ENCODE measurements at regions not wholly inside any gene's neighbourhood (a gene's known extent, or its start where the extent isn't known, plus 50 kb on each side); places are given as distances from the start of the nearest gene placed in this dataset.

DNA sequence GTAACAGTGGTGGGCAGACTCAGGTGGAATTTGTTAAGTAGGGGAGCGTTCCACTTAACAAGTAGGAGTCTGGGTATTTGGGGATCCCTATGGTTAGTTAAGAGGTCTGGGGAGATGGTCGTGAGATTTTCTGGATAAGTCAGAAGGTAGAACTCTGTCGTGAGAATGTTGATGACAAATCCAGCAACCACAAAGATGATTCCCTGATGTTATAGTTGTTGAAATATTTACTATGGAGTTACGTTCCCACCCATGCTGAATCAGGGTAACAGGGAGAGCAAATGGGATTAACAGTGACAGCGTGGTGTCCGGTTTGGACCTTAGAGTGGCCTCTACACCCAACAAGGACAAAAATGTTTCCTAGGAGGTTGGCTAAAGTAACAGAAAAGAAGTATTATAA lies 110.8 kb downstream of the MFSD1 start:
- TF ChIP-seq POLR2AphosphoS5 (IDR thresholded peaks at IDR 0.05) = no peak
- TF ChIP-seq EP300 (conservative IDR thresholded peaks at IDR 0.05; ENCODE audit: poor library complexity, severe bottlenecking) = no peak
- TF ChIP-seq, protein P1, sequence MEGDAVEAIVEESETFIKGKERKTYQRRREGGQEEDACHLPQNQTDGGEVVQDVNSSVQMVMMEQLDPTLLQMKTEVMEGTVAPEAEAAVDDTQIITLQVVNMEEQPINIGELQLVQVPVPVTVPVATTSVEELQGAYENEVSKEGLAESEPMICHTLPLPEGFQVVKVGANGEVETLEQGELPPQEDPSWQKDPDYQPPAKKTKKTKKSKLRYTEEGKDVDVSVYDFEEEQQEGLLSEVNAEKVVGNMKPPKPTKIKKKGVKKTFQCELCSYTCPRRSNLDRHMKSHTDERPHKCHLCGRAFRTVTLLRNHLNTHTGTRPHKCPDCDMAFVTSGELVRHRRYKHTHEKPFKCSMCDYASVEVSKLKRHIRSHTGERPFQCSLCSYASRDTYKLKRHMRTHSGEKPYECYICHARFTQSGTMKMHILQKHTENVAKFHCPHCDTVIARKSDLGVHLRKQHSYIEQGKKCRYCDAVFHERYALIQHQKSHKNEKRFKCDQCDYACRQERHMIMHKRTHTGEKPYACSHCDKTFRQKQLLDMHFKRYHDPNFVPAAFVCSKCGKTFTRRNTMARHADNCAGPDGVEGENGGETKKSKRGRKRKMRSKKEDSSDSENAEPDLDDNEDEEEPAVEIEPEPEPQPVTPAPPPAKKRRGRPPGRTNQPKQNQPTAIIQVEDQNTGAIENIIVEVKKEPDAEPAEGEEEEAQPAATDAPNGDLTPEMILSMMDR (IDR thresholded peaks at IDR 0.05; ENCODE audit: poor library complexity, severe bottlenecking) = no peak
- TF ChIP-seq RAD21 (conservative IDR thresholded peaks at IDR 0.05) = no peak
- TF ChIP-seq TAF1 (IDR thresholded peaks at IDR 0.05; ENCODE audit: low read depth) = no peak

Measured in neural cell (in vitro differentiated cells).